LNCAP (cell line): ENCODE measurements at regions not wholly inside any gene's neighbourhood (a gene's known extent, or its start where the extent isn't known, plus 50 kb on each side); places are given as distances from the start of the nearest gene placed in this dataset.

Experiments used
- CTCF ChIP-seq: fragments of 450-650 bp; IDR thresholded peaks from 2 replicates; pipeline ENCODE4 v1.5.1; 2017; ENCODE audit warnings: mild to moderate bottlenecking

GRCh38 chr22:47697861-47698260 is 935.4 kb downstream of the TBC1D22A start:
- no peak for TF ChIP-seq CTCF

- TF ChIP-seq CTCF, result no peak
Measured at GRCh38 chr22:47696776-47697175, 934.3 kb downstream of the TBC1D22A start.

- TF ChIP-seq CTCF, result no peak
Measured at GRCh38 chr22:47695176-47695575, 932.7 kb downstream of the TBC1D22A start.

GRCh38 chr22:47694536-47695130 is 932.2 kb downstream of the TBC1D22A start:
- no peak for TF ChIP-seq CTCF

- TF ChIP-seq CTCF, result no peak
Measured at GRCh38 chr22:47693606-47694005, 931.2 kb downstream of the TBC1D22A start.

GRCh38 chr22:47692811-47693210 is 930.4 kb downstream of the TBC1D22A start:
- no peak for TF ChIP-seq CTCF

GRCh38 chr22:47691152-47691895 is 928.9 kb downstream of the TBC1D22A start:
- TF ChIP-seq CTCF, result no peak
